Activated CD4-positive, alpha-beta memory T cell treated with anti-CD3 and anti-CD28 coated beads for 36 hours (primary cell): ENCODE measurements at regions not wholly inside any gene's neighbourhood (a gene's known extent, or its start where the extent isn't known, plus 50 kb on each side); places are given as distances from the start of the nearest gene placed in this dataset.

Source experiments
- CTCF ChIA-PET: fragments of 350-600 bp; sonication (Branson Sonifier 250); formaldehyde crosslinking; loops from one replicate; lab custom pipeline; 2021; ENCODE audit warnings: antibody characterized with exemption, inconsistent platforms; lab: Charles Lee
- POLR2A ChIA-PET: fragments of 350-600 bp; sonication (Branson Sonifier 250); formaldehyde crosslinking; loops from one replicate; lab custom pipeline; 2021; ENCODE audit warnings: antibody characterized with exemption; lab: Charles Lee
- DNase-seq: peaks from one replicate; pipeline ENCODE4 v3.0.0-alpha.2; 2020
- H3K27ac Mint-ChIP-seq: one replicate; pipeline ENCODE4 v1.8.0; 2021; ENCODE audit warnings: mixed read lengths
- H3K27me3 Mint-ChIP-seq: one replicate; pipeline ENCODE4 v1.8.0; 2021; ENCODE audit warnings: mixed read lengths
- H3K36me3 Mint-ChIP-seq: one replicate; pipeline ENCODE4 v1.8.0; 2021; ENCODE audit warnings: mixed read lengths
- H3K4me1 Mint-ChIP-seq: one replicate; pipeline ENCODE4 v1.8.0; 2021; ENCODE audit warnings: low read depth, mixed read lengths
- H3K4me3 Mint-ChIP-seq: one replicate; pipeline ENCODE4 v1.8.0; 2021; ENCODE audit warnings: mild to moderate bottlenecking, mixed read lengths
- H3K9me3 Mint-ChIP-seq: one replicate; pipeline ENCODE4 v1.8.0; 2021; ENCODE audit warnings: mixed read lengths
- intact Hi-C: fragments of 100-400 bp; cut with micrococcal nuclease; formaldehyde crosslinking; loops from one replicate; pipeline ENCODE4 v1.15.1; 2023

DNA sequence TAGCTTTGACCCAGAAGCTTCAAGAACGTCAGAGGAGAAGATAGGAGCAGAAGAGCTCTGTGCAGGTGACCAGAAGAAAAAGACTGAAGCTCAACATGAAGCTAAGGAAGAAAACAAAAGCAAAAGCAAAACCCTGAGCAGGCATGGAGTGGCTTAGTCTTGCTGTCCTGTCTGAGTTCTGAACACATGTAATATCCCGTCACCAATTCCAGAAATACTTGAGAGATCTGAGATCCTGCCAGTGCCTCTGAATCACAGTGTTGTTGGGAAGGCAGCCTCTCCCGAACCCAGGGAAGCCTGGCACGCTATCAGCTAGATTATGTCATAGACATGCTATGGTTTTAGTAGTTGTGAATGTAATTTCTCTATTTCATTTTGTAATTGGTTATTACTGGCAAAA is 235.7 kb downstream of the ICE1 start:
- Mint-ChIP-seq H3K27ac (no peak overlapping the region), H3K36me3 (no peaks in the 10 kb centered on the region), H3K9me3 (no peaks in the 10 kb centered on the region), H3K27me3 (peaks cover 7% of the 10 kb centered on the region), H3K4me1 (no peaks in the 10 kb centered on the region), H3K4me3 (no peak overlapping the region)
- POLR2A ChIA-PET = no interaction called here
- no peak for DNase-seq
- CTCF ChIA-PET = no interaction called here
- intact Hi-C loops = no loop called here

DNA sequence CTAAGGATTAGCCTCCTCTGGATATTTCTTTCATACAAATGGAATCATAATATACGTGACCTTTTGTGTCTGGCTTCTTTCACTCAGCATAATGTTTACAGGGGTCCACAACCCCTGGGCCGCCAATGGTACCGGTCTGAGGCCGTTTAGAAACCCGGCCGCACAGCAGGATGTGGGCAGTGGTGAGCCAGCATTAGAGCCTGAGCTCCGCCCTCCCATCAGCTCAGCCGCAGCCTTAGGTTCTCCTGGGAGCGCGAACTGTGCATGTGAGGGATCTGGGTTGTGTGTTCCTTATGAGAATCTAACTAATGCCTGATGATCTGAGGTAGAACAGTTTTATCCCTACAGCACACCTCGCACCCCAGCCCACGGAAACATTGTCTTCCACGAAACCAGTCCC is 229.7 kb downstream of the ICE1 start:
- H3K27me3 Mint-ChIP-seq = no peaks in the 10 kb centered on the region
- H3K4me3 Mint-ChIP-seq = no peak overlapping the region
- intact Hi-C loops = no loop called here
- ChIA-PET POLR2A (no interaction called here), CTCF (no interaction called here)
- H3K27ac Mint-ChIP-seq = no peak overlapping the region
- no peaks in the 10 kb centered on the region for H3K36me3 Mint-ChIP-seq
- DNase-seq = no peak
- no peaks in the 10 kb centered on the region for H3K9me3 Mint-ChIP-seq
- H3K4me1 Mint-ChIP-seq = no peaks in the 10 kb centered on the region

DNA sequence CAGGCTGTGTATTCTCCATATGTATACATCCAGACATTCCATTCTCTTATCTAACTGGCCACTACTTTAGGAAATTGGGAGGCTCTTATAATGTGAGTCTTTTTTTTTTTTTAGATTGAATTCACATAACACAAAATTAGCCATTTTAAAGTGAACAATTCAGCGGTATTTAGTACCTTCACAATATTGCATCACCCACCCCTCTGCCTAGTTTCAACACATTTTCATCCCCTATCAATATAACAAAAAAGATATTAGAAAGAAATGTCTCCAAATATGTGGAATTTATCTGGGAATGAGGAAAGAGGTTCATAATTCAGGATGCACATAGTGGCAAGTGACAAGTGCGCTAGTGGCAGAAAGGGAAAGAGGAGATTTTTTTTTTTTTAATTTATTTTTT is 228.5 kb downstream of the ICE1 start:
- Mint-ChIP-seq H3K36me3 (no peaks in the 10 kb centered on the region), H3K4me1 (no peaks in the 10 kb centered on the region), H3K4me3 (no peak overlapping the region), H3K27ac (no peak overlapping the region), H3K27me3 (no peaks in the 10 kb centered on the region), H3K9me3 (no peaks in the 10 kb centered on the region)
- POLR2A ChIA-PET = no interaction called here
- CTCF ChIA-PET = no interaction called here
- DNase-seq = no peak
- intact Hi-C loops = no loop called here

DNA sequence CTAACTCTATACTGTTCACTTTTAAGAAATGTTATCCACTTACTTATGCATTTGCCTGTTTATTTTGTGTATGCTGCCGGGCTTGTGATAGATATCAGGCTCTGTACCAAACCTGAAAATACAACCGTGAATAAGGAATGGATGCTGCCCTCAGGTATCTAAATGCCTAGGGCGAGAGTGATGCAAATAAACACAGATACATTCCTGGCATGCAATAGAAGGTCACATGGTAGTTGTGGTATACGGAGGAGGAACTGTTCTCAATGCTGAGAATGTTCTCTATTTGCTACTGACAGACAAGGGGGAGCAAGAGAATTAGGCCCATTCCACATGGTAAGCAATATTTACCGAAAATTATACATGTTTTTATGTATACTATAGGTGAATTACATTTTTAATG is 227.8 kb downstream of the ICE1 start:
- Mint-ChIP-seq H3K9me3 (no peaks in the 10 kb centered on the region), H3K36me3 (no peaks in the 10 kb centered on the region), H3K27ac (no peak overlapping the region), H3K4me3 (no peak overlapping the region), H3K27me3 (no peaks in the 10 kb centered on the region), H3K4me1 (no peaks in the 10 kb centered on the region)
- CTCF ChIA-PET = no interaction called here
- DNase-seq = no peak
- intact Hi-C loops = no loop called here
- POLR2A ChIA-PET = no interaction called here

DNA sequence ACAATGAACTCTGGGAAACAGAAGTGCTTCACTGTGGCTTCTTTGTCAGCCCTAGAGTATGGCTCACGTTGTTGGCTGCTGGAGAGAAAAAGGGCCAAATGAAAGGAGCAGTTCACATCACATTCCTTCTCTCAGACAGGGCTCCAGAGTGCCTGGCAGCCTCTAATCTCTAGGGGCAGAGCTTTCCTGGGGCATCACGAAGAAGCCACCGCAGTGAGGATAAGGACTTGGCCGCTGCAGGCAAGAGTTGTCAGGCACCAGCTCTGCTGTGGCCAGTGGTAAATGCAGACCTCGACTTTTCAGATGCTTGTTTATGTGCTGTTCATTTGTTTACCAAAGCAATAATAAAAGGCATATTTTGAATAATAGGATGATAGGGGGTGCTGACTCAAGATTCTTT is 227.2 kb downstream of the ICE1 start:
- H3K9me3 Mint-ChIP-seq = no peaks in the 10 kb centered on the region
- H3K27me3 Mint-ChIP-seq = no peaks in the 10 kb centered on the region
- CTCF ChIA-PET = no interaction called here
- DNase-seq = no peak
- POLR2A ChIA-PET = no interaction called here
- no peak overlapping the region for H3K27ac Mint-ChIP-seq
- no peak overlapping the region for H3K4me3 Mint-ChIP-seq
- no peaks in the 10 kb centered on the region for H3K4me1 Mint-ChIP-seq
- intact Hi-C loops = no loop called here
- no peaks in the 10 kb centered on the region for H3K36me3 Mint-ChIP-seq

DNA sequence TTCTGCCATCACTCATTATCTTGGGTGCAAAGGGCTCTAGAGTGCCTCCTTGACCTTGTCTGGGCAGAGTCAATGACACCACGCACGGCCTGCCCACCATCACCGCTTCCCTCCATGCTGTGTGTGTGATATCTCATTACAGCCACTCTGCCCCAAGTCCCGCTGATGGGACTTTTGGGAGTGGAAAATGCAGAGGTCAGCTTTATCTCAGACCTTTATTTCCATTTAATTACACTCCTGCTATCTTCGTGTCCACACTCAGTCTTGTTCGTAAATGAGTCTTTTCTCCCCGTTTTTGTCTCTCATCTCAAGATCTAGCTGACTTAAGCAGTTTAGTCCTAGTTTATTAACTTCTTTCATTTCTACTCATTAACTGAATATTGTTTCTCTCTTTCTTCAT is 226.2 kb downstream of the ICE1 start:
- intact Hi-C loops = no loop called here
- Mint-ChIP-seq H3K4me1 (no peaks in the 10 kb centered on the region), H3K4me3 (no peak overlapping the region), H3K36me3 (no peaks in the 10 kb centered on the region), H3K27me3 (no peaks in the 10 kb centered on the region), H3K9me3 (no peaks in the 10 kb centered on the region), H3K27ac (no peak overlapping the region)
- ChIA-PET POLR2A (no interaction called here), CTCF (no interaction called here)
- no peak for DNase-seq

DNA sequence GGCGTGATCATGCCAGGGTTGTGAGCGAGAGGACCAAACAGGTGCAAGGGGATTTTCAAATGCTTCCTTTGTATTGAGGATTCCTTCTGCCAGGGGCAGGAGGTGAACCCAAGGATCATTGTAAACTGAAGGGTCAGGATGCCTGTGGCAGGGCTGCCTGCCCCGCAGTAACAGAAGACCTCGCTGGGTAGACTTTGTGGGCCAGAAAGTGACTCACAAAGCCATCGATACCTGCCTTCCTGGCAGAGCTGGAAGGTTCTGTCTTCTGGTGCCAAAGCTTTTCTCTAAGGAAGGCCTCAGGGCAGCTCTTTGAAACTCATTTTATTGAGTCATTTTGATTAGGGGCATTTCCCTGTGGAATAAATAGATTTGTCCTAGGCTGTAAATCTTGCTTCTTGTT is 223.4 kb downstream of the ICE1 start:
- Mint-ChIP-seq H3K27ac (no peak overlapping the region), H3K4me1 (no peaks in the 10 kb centered on the region), H3K9me3 (no peaks in the 10 kb centered on the region), H3K27me3 (no peaks in the 10 kb centered on the region), H3K4me3 (no peak overlapping the region), H3K36me3 (no peaks in the 10 kb centered on the region)
- ChIA-PET POLR2A (no interaction called here), CTCF (no interaction called here)
- intact Hi-C loops = no loop called here
- DNase-seq = no peak

DNA sequence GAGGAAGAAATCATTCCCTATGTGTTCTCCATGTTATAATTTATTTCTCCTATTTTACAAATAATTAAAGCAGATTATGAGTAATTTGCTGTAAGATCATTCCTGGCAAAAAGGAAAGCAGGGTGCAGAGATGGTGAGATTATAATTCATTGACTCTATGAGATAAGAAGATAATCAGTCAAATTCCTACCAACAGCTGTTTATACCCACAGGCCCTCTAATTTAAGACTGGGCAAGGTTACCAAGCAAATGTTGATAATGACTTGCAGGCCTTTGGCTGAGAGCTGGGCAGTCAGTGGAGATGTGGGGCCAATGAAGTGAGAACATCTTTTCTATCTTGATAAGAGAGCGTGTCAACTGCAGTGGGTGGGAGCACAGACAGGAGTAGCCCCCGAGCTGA is 222.7 kb downstream of the ICE1 start:
- Mint-ChIP-seq H3K36me3 (no peaks in the 10 kb centered on the region), H3K4me3 (no peak overlapping the region), H3K27ac (no peak overlapping the region), H3K9me3 (no peaks in the 10 kb centered on the region), H3K4me1 (no peaks in the 10 kb centered on the region), H3K27me3 (no peaks in the 10 kb centered on the region)
- POLR2A ChIA-PET = no interaction called here
- DNase-seq = no peak
- intact Hi-C loops = no loop called here
- CTCF ChIA-PET = no interaction called here

DNA sequence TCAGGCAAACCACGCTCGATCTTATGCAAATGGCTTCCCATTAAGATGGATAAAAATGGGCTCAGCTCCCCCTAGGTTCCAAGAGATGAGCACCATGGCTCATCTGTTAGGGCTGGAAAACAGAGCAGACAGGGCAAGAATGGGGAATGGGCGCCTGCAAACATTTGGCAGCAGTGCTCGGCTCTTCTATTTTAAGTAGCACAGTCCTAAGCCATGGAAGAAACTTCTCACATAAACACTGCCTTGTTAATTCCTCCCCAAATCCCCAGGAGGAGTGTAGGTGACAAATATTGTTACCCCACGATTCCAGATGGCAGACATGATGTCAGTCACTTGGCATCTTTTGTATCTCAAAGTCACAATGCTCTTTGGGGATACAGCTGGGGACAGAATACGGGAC is 221.8 kb downstream of the ICE1 start:
- Mint-ChIP-seq H3K27ac (no peak overlapping the region), H3K4me1 (no peaks in the 10 kb centered on the region), H3K9me3 (no peaks in the 10 kb centered on the region), H3K36me3 (no peaks in the 10 kb centered on the region), H3K4me3 (no peak overlapping the region), H3K27me3 (no peaks in the 10 kb centered on the region)
- POLR2A ChIA-PET = no interaction called here
- CTCF ChIA-PET = no interaction called here
- intact Hi-C loops = no loop called here
- DNase-seq = no peak

DNA sequence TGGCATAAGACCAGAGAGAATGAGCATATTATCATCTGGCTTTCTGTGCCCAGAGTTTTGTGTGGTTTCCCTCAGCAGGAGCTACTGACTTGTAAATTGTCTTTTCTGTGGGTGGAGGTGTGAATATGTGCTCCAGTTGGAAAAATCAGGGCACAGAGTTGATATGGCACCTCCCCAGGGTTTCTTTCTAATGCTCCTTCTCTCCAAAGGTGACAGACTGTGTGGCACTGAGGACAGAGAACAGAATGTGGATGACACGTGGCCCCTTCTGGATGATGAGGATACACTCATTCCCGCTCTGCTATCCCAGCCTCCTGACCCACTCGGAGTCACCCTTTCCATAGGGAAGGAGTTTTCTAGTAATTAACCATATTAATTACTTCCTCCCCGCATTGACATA is 221.0 kb downstream of the ICE1 start:
- intact Hi-C loops = no loop called here
- CTCF ChIA-PET = no interaction called here

DNA sequence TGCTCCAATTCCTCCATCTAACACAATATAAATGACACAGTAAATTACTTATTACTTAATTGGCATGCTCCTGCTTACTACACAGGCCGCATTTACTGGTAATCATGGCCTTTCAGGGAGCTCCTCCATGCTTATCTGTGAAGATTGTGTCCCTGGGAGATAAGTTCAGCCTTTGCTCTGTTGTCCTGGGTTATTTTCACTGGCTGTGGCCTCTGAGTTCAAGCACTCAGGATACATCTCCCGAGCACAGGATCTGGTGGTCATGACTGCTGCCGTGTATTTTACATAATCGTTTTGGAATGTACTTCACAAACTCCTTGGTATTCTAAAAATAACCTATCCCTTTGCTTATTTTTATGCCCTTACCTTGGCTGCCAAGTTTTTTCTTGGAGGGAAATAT is 215.7 kb downstream of the ICE1 start:
- H3K4me1 Mint-ChIP-seq = no peaks in the 10 kb centered on the region
- intact Hi-C loops = no loop called here

More for the DNA sequence above, 221.0 kb downstream of the ICE1 start:
- H3K4me1 Mint-ChIP-seq = no peaks in the 10 kb centered on the region
- DNase-seq = no peak
- H3K27ac Mint-ChIP-seq = no peak overlapping the region
- H3K27me3 Mint-ChIP-seq = no peaks in the 10 kb centered on the region
- H3K9me3 Mint-ChIP-seq = no peaks in the 10 kb centered on the region
- no peaks in the 10 kb centered on the region for H3K36me3 Mint-ChIP-seq
- POLR2A ChIA-PET = no interaction called here
- no peak overlapping the region for H3K4me3 Mint-ChIP-seq

DNA sequence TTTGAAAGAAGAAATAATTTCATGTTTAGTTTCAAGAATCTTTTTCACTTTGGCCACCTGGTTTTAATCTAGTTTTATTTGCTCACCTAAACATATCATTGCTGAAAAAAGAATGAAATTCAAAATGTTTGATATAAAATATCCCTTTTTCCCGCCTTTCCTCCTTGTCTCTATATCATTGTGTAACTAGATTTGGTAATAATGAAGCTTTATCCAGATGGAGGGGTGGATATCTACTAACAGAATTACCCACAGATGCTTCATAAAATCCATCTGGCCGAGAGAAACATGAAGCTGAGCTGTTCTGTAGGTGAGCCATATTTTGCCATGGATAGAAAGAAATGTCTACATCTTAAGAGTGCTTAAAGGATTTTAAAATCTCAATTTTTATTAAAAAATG is 214.7 kb downstream of the ICE1 start:
- intact Hi-C loops = no loop called here
- Mint-ChIP-seq H3K4me1 (no peaks in the 10 kb centered on the region), H3K9me3 (no peaks in the 10 kb centered on the region), H3K36me3 (no peaks in the 10 kb centered on the region), H3K27ac (no peak overlapping the region), H3K27me3 (peaks cover 1% of the 10 kb centered on the region), H3K4me3 (no peak overlapping the region)
- no peak for DNase-seq
- POLR2A ChIA-PET = no interaction called here
- CTCF ChIA-PET = no interaction called here

More for the DNA sequence above, 215.7 kb downstream of the ICE1 start:
- H3K27ac Mint-ChIP-seq = no peak overlapping the region
- DNase-seq = no peak
- no peaks in the 10 kb centered on the region for H3K36me3 Mint-ChIP-seq
- no peak overlapping the region for H3K4me3 Mint-ChIP-seq
- peaks cover 1% of the 10 kb centered on the region for H3K27me3 Mint-ChIP-seq
- POLR2A ChIA-PET = no interaction called here
- no peaks in the 10 kb centered on the region for H3K9me3 Mint-ChIP-seq
- CTCF ChIA-PET = no interaction called here

DNA sequence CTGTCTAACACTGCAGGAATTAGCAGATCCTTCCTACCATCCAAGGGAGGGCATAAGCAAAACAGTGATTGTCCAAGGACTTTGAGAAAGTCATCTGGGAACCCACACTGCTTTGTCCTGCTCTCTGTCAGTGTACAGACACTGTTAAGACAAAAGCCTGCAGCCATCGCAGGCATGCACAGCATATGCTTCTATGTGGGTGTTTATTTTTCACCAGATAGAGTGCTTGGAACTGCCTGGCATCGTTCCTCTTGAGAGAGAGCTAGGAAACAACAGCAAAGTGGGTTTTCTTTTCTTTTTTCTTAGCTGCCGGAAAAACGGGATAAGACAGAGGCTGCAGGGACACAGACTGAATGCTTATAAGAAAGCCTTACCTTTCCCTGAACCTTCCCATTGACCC is 212.3 kb downstream of the ICE1 start:
- Mint-ChIP-seq H3K27ac (no peak overlapping the region), H3K27me3 (peaks cover 1% of the 10 kb centered on the region), H3K9me3 (no peaks in the 10 kb centered on the region)

DNA sequence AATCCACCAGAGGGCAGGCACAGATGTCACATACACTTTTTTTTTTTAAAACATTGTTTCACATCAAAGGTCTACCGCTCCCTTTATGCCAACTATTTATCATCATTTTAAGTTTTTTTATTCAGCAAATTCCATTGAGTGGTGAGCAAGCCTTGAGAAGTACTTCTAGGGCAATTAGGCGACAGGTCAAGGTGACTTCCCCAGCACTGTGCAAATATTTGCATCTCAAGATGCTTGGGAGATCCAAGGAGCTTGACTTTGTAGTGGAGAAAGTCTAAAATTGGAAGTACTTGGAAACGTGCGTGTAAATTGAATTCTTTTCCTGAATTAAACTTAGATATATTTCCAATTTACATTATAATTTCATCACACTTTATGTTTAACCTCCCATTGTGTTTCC is 211.1 kb downstream of the ICE1 start:
- H3K9me3 Mint-ChIP-seq = no peaks in the 10 kb centered on the region
- H3K27ac Mint-ChIP-seq = no peak overlapping the region
- intact Hi-C loops = no loop called here
- CTCF ChIA-PET = no interaction called here
- no peak for DNase-seq
- H3K27me3 Mint-ChIP-seq = peaks cover 1% of the 10 kb centered on the region
- H3K4me1 Mint-ChIP-seq = no peaks in the 10 kb centered on the region
- no peak overlapping the region for H3K4me3 Mint-ChIP-seq
- no peaks in the 10 kb centered on the region for H3K36me3 Mint-ChIP-seq
- POLR2A ChIA-PET = no interaction called here

More for the DNA sequence above, 212.3 kb downstream of the ICE1 start:
- DNase-seq = no peak
- Mint-ChIP-seq H3K36me3 (no peaks in the 10 kb centered on the region), H3K4me3 (no peak overlapping the region), H3K4me1 (no peaks in the 10 kb centered on the region)
- intact Hi-C loops = no loop called here
- ChIA-PET POLR2A (no interaction called here), CTCF (no interaction called here)
